ENCODE measurements at regions not wholly inside any gene's neighbourhood (a gene's known extent, or its start where the extent isn't known, plus 50 kb on each side); places are given as distances from the start of the nearest gene placed in this dataset.

DNA sequence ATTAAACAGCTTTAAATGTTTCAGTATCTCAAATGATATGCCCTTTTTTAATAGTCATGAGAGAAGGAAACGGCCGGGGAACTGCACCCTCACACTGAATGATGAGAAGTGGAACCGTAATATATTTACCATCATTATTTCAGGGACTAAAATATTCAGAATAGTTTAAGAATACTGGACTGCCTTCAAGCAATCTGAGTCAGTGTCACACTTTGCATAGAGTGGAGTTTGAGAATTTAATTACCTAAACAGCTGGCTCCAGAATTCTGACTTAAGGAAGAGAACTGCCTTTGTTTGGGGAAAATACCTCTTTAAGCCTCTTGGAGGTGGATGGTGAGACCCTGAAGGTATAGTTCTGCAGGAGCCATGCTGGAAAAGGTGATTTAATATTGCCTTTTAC is 135.9 kb upstream of the EPHA7 start:
- in situ Hi-C loops (cut with MboI; ENCODE audit: low sequenced_read_pairs), result no loop called here
- Histone ChIP-seq H3K4me3 (no peak overlapping the region), H3K4me1 (no peaks in the 10 kb centered on the region), H3K27me3 (ENCODE audit: low read depth) (peaks cover 4% of the 10 kb centered on the region; the same call in 1 of the 2 replicates), H3K36me3 (replicated peaks) (no peaks in the 10 kb centered on the region), H3K9me3 (no peaks in the 10 kb centered on the region)
- no peak for DNase-seq (ENCODE audit: low spot score in 2 of 2)

DNA sequence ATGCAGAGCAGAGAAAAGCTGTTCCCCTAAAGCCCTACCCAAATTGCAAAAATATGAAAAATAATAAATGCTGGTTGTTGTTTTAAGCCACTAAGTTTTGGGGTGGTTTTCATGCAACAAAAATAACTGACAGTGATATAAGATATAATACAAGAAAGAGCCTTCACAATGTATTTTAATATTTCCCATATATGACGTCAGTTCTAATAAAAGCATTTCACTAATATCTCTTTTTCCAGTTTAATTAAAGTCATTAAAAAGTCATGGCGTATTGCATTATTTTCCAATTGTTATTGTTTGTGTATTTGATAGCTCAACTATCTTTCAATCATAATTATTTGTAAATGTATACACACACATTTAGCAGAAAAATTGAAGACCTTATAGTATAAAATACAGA is 134.7 kb upstream of the EPHA7 start:
- no peak for DNase-seq (ENCODE audit: low spot score in 2 of 2)
- H3K36me3 ChIP-seq (replicated peaks), result no peaks in the 10 kb centered on the region
- peaks cover 4% of the 10 kb centered on the region; the same call in 1 of the 2 replicates for H3K27me3 ChIP-seq (ENCODE audit: low read depth)
- in situ Hi-C loops (cut with MboI; ENCODE audit: low sequenced_read_pairs), result no loop called here
- no peaks in the 10 kb centered on the region for H3K4me1 ChIP-seq
- no peaks in the 10 kb centered on the region for H3K9me3 ChIP-seq
- H3K4me3 ChIP-seq, result no peak overlapping the region

DNA sequence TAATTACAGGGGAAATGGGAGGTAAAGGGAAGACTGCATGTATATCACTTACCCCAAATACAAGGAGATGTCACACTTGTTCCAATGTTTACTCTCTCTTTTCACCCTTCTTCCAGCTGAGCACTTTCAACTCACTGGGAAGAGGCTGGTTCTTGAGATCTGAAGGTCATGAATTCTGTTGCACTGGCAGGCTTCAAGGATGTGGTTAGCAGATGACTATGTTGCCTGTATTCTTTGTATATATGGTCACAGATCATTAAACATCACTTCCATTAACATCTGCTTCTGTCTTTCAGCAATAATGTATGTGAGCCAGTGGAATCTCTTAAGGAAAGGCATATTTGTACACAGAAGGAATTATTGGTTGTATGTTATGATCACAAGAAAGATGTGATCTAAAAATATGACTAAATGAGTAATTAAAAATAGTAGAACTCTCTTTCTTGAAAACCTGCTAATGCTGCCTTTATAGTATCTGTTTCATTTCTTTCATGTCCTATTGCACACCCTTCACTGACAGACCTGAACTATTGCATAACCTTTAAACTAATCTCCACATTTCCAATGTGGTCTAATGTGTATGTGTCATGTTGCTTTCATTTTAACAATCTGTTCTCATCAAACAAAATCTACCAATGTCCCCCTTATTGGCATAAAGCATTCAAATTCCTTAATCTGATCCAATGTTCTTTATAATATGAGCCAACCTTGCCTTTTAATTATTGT is 131.4 kb upstream of the EPHA7 start:
- H3K4me3 ChIP-seq, result no peak overlapping the region
- H3K27me3 ChIP-seq (ENCODE audit: low read depth), result peaks cover 4% of the 10 kb centered on the region; the same call in 1 of the 2 replicates
- DNase-seq (ENCODE audit: low spot score in 2 of 2), result no peak
- no peaks in the 10 kb centered on the region for H3K9me3 ChIP-seq
- no peaks in the 10 kb centered on the region for H3K4me1 ChIP-seq
- H3K36me3 ChIP-seq (replicated peaks), result no peaks in the 10 kb centered on the region
- in situ Hi-C loops (cut with MboI; ENCODE audit: low sequenced_read_pairs), result no loop called here

DNA sequence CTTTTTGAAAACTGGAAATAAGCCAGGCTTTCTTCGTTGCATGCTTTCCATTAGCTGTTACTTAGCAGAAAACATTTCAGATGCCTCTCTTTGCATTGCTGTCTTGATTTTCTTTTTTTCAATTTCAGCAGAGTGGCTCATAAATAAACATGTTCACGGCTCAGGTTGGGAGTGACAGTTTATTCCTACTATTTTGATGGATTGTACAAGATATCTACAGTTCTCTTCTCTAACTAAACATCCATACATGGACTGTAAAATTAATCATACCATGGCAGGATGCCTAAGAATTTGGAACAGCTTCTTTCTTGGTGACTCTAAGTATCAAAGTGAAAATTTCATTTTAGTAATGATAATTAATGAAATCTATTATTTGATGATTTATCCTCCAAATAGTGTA is 130.5 kb upstream of the EPHA7 start:
- peaks cover 4% of the 10 kb centered on the region; the same call in 1 of the 2 replicates for H3K27me3 ChIP-seq (ENCODE audit: low read depth)
- H3K36me3 ChIP-seq (replicated peaks), result no peaks in the 10 kb centered on the region
- H3K4me3 ChIP-seq, result no peak overlapping the region
- no peaks in the 10 kb centered on the region for H3K9me3 ChIP-seq
- DNase-seq (ENCODE audit: low spot score in 2 of 2), result no peak
- no peaks in the 10 kb centered on the region for H3K4me1 ChIP-seq
- in situ Hi-C loops (cut with MboI; ENCODE audit: low sequenced_read_pairs), result no loop called here

DNA sequence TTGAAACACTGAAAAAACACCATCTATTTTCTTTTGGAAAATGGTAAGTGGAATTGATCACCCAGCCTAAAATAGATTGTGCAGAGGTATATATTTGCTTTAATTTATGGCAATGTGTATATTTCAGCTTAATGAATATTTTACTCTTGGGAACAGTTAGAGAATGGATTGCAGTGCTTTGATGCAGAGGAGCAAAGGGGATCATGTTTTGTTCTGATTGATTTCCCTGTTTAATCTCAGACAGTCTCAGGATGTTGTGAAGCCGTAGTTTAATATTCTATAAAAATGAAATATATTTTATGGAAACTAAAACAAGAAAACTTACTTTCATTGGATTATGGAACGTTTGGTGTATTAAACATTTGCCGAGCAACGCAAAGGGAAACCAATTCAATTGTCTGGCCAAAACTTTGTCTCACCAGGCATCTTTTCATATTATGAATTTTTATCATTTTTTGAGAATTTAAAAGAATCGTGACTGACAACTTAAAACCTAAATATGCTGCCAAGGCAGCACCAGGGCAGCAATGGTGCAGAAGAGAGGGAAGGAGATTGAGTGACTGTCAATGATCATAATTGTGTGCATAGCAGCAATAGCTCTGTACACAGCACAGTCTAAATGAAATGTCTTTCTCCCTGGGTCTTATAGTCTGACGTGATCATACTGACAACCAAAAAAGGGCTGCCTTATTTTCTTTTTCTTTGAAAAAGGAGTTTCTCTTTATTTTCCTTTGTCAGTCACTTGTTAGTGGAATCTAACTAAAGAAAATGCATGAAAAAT is 105.5 kb upstream of the EPHA7 start:
- no peak overlapping the region for H3K4me3 ChIP-seq
- no peaks in the 10 kb centered on the region for H3K36me3 ChIP-seq (replicated peaks)
- no peaks in the 10 kb centered on the region for H3K4me1 ChIP-seq
- H3K9me3 ChIP-seq, result no peaks in the 10 kb centered on the region
- in situ Hi-C loops (cut with MboI; ENCODE audit: low sequenced_read_pairs), result no loop called here
- H3K27me3 ChIP-seq (ENCODE audit: low read depth), result no peaks in the 10 kb centered on the region
- DNase-seq (ENCODE audit: low spot score in 2 of 2), result no peak

DNA sequence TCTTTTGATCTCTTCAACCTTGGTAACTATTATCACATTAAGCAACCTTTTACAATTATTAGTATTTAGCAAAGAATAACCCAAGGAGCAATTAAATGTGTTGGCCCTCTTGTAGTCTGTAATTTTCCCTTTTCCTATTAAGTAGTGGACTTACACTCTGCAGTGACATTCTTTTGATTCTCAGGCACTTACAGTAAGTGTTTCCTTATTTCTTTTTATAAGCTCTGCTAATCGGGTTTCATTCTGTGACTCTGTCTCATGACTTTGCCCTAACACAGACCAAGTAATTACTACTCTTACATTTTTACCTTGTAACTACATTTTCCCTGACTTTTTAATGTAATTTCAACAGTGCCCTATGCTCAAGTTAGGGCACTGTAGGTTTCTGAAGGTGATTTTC is 104.0 kb upstream of the EPHA7 start:
- DNase-seq (ENCODE audit: low spot score in 2 of 2), result no peak
- in situ Hi-C loops (cut with MboI; ENCODE audit: low sequenced_read_pairs), result no loop called here
- no peaks in the 10 kb centered on the region for H3K36me3 ChIP-seq (replicated peaks)
- H3K4me1 ChIP-seq, result no peaks in the 10 kb centered on the region
- no peaks in the 10 kb centered on the region for H3K9me3 ChIP-seq
- no peak overlapping the region for H3K4me3 ChIP-seq
- no peaks in the 10 kb centered on the region for H3K27me3 ChIP-seq (ENCODE audit: low read depth)

DNA sequence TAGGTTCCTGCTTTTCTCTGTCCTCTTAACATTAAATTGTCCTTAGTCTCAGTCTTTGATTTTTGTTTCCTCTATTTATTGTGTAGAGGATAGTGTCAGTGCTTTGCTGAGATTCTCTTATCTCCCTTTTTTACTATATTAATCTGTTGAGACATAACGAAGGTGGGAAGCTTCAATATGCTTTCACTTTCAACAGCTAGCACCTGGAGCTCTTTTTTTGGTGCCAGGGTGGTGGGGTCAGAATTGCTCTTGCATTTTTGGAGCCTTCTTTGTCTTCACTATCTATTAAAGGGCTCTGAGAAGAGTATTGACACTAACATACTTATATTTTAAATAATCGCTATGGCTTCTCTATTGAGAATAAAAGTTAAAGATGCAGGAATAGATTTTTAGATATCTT is 97.1 kb upstream of the EPHA7 start:
- Histone ChIP-seq H3K4me1 (no peaks in the 10 kb centered on the region), H3K27me3 (ENCODE audit: low read depth) (no peaks in the 10 kb centered on the region), H3K36me3 (replicated peaks) (no peaks in the 10 kb centered on the region), H3K9me3 (no peaks in the 10 kb centered on the region), H3K4me3 (no peak overlapping the region)
- DNase-seq (ENCODE audit: low spot score in 2 of 2), result no peak
- in situ Hi-C loops (cut with MboI; ENCODE audit: low sequenced_read_pairs), result no loop called here

DNA sequence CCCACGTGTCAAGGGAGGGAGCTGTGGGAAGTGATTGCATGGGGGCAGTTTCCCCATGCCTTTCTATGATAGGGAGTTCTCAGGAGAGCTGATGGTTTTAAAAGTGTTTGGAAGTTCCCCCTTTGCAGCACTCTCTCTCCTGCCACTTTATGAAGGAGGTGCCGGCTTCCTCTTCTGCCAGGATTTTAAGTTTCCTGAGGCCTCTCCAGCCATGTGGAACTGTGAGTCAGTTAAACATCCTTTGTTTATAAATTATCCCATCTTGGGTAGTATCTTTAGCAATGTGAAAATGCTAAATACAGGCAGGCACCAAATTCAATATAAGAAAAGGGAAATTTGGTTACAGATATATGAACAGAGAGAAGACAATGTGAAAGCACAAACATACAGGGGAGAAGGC is 96.4 kb upstream of the EPHA7 start:
- no peaks in the 10 kb centered on the region for H3K4me1 ChIP-seq
- in situ Hi-C loops (cut with MboI; ENCODE audit: low sequenced_read_pairs), result no loop called here
- no peaks in the 10 kb centered on the region for H3K36me3 ChIP-seq (replicated peaks)
- H3K9me3 ChIP-seq, result no peaks in the 10 kb centered on the region
- no peak overlapping the region for H3K4me3 ChIP-seq
- no peaks in the 10 kb centered on the region for H3K27me3 ChIP-seq (ENCODE audit: low read depth)
- no peak for DNase-seq (ENCODE audit: low spot score in 2 of 2)

DNA sequence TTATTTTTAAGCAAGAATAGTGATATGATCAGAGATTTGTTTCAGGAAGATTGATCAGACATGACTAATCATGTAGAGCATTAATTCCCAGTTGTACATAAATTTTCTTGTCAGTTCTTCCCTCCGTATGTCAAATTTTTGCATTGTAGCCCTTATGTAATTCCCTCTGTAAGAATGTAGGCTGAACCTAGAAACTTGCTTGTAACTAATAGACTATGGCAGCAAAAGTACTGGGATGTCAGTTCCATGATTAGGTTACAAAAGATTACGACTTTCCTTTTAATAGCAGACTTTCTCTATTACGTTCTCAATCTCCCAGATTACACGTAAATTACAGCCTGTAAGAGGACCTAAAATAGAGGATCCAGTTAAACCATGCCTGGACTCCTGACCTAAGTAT is 79.4 kb upstream of the EPHA7 start:
- Histone ChIP-seq H3K4me1 (no peaks in the 10 kb centered on the region), H3K36me3 (replicated peaks) (no peaks in the 10 kb centered on the region), H3K27me3 (ENCODE audit: low read depth) (no peaks in the 10 kb centered on the region), H3K4me3 (no peak overlapping the region), H3K9me3 (no peaks in the 10 kb centered on the region)
- in situ Hi-C loops (cut with MboI; ENCODE audit: low sequenced_read_pairs), result no loop called here
- no peak for DNase-seq (ENCODE audit: low spot score in 2 of 2)

DNA sequence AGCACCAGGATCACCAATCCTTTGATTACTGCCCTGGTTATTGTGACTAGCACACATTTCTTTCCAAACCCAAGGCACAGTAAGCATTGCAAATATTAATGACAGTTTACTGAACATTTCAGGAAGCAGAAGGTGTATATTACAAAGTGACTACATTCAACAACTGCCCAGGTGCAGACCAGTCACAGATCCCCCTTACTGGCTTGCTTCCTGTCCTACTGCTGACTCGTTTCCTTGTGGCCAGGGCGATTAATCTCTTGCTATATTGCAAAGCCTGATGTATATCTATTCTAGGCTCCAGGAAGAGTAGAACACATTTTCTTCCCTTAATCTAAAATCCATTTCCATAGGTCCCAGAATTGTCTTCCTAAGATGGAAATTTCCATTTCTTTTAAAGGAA is 77.2 kb upstream of the EPHA7 start:
- in situ Hi-C loops (cut with MboI; ENCODE audit: low sequenced_read_pairs), result no loop called here
- Histone ChIP-seq H3K4me1 (no peaks in the 10 kb centered on the region), H3K9me3 (no peaks in the 10 kb centered on the region), H3K27me3 (ENCODE audit: low read depth) (no peaks in the 10 kb centered on the region), H3K4me3 (no peak overlapping the region), H3K36me3 (replicated peaks) (no peaks in the 10 kb centered on the region)
- no peak for DNase-seq (ENCODE audit: low spot score in 2 of 2)

DNA sequence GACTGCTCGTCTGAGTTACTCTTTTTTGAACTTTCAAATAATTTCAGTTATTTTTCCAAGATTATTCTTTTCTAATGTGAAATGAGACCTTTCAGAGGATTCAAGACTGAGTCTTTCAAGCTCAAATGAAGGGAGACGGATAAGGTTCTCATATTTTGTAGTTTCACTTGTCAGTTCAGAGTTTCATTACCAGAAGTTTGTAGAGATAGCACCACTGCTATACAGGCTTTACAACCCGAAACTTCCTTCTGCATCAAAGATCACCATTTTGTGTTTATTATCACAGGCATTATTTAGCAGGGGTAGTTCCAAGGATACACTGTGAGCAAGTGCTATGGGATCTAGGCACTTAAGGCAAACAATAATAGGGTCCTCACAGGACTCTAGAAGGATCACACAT is 74.7 kb upstream of the EPHA7 start:
- in situ Hi-C loops (cut with MboI; ENCODE audit: low sequenced_read_pairs), result no loop called here

DNA sequence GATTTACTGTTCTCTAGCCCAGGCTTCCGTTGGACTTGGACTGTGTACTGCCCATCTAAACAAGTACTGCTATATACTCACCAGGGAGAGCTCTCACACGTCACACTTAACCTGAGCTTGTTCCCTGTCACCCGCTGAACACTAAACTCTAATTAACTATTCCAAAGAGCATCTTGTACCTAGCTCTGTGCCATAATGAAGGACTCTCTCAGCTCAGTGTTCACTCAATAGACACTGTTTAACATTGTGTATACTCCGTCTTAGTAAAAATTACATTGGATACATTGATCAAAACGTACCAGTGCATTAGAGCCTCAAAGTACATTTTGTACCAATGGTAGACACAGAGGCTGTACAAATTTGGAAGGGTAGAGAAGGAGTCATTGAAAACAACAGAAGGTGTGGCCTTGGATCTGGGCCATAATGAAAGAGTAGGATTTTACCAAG is 55.4 kb upstream of the EPHA7 start:
- in situ Hi-C loops (cut with MboI; ENCODE audit: low sequenced_read_pairs), result no loop called here
- Histone ChIP-seq H3K27me3 (ENCODE audit: low read depth) (no peaks in the 10 kb centered on the region), H3K4me3 (no peak overlapping the region), H3K9me3 (no peaks in the 10 kb centered on the region), H3K4me1 (no peaks in the 10 kb centered on the region), H3K36me3 (replicated peaks) (no peaks in the 10 kb centered on the region)
- DNase-seq (ENCODE audit: low spot score in 2 of 2), result no peak

More for the DNA sequence above, 74.7 kb upstream of the EPHA7 start:
- no peak for DNase-seq (ENCODE audit: low spot score in 2 of 2)
- H3K4me1 ChIP-seq, result no peaks in the 10 kb centered on the region
- no peaks in the 10 kb centered on the region for H3K9me3 ChIP-seq
- no peak overlapping the region for H3K4me3 ChIP-seq
- no peaks in the 10 kb centered on the region for H3K27me3 ChIP-seq (ENCODE audit: low read depth)
- H3K36me3 ChIP-seq (replicated peaks), result no peaks in the 10 kb centered on the region

DNA sequence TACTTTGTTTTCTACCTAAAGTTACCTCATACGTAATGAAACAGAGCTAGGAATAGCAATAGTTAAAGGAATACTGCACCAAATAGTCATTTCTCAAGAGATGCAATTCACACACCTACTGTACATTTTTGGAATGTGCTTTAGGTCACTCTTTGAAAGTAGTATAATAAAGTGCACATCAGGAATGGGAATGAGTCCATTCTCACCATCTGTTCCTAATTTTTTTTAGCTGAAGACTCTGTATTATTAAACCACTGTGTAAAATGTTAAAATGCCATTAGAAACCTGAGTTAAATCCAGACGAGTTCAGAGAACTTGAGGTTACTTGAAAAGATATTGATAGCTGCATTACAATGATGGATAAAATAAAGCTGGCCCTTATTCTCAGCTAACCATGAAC is 51.9 kb upstream of the EPHA7 start:
- DNase-seq (ENCODE audit: low spot score in 2 of 2), result no peak
- no peaks in the 10 kb centered on the region for H3K9me3 ChIP-seq
- in situ Hi-C loops (cut with MboI; ENCODE audit: low sequenced_read_pairs), result no loop called here
- peaks cover 10% of the 10 kb centered on the region for H3K4me1 ChIP-seq
- H3K4me3 ChIP-seq, result no peak overlapping the region
- H3K27me3 ChIP-seq (ENCODE audit: low read depth), result no peaks in the 10 kb centered on the region; the same call in 1 of the 2 replicates
- H3K36me3 ChIP-seq (replicated peaks), result no peaks in the 10 kb centered on the region
